K562 (cell line): ENCODE measurements at regions not wholly inside any gene's neighbourhood (a gene's known extent, or its start where the extent isn't known, plus 50 kb on each side); places are given as distances from the start of the nearest gene placed in this dataset.

Experiments used
- FOXM1 ChIP-seq, 2 experiments: fragments of 450-650 bp in 1 of 2; sonication (generic) in 1 of 2; formaldehyde crosslinking in 1 of 2; IDR thresholded peaks; 2 replicates each; pipeline versions ENCODE4 v1.6.1 to v1.9.0; 2017 to 2022; ENCODE audit warnings: low read depth in 2 of 2, mild to moderate bottlenecking in 2 of 2, missing genetic modification reagents in 1 of 2, moderate library complexity in 1 of 2
- ILF3 ChIP-seq: fragments of 450-650 bp; IDR thresholded peaks from 2 replicates; pipeline ENCODE4 v1.6.1; 2018; ENCODE audit warnings: antibody characterized with exemption, mild to moderate bottlenecking, moderate library complexity, borderline replicate concordance
- RBFOX2 ChIP-seq: fragments of 200-400 bp; formaldehyde crosslinking; IDR thresholded peaks from 2 replicates; pipeline ENCODE4 v1.6.1; 2017; ENCODE audit warnings: low read depth, mild to moderate bottlenecking, low read length, moderate library complexity
- ZNF696 ChIP-seq: fragments of 250-450 bp; sonication (Bioruptor Pico); conservative IDR thresholded peaks from 2 replicates; pipeline ENCODE4 v1.4.0; 2020; ENCODE audit warnings: mild to moderate bottlenecking, moderate library complexity
- ZNF785 ChIP-seq: fragments of 250-450 bp; sonication (Bioruptor Pico); IDR thresholded peaks from 2 replicates; pipeline ENCODE4 v1.4.0; 2020; ENCODE audit warnings: mild to moderate bottlenecking
- TF ChIP-seq, protein P1 (sequence below), 2 experiments: fragments of 450-650 bp; conservative IDR thresholded peaks; 2 replicates each; pipeline ENCODE4 v1.6.1; 2017; ENCODE audit warnings: mild to moderate bottlenecking in 2 of 2, moderate library complexity in 2 of 2
- TF ChIP-seq, protein P2 (sequence below): fragments of 450-650 bp; IDR thresholded peaks from 2 replicates; pipeline ENCODE4 v1.6.1; 2016; ENCODE audit warnings: low read depth
- TF ChIP-seq, protein P3 (sequence below), 2 experiments: fragments of 450-650 bp; IDR thresholded peaks; 2 replicates each; pipeline ENCODE4 v1.6.1; 2018; ENCODE audit warnings: mild to moderate bottlenecking in 2 of 2, low read depth in 1 of 2; ENCODE audit not compliant: partially characterized antibody in 2 of 2
- TF ChIP-seq, protein P4 (sequence below): sonication (generic); IDR thresholded peaks from 2 replicates; pipeline ENCODE4 v1.6.1; 2016

DNA sequence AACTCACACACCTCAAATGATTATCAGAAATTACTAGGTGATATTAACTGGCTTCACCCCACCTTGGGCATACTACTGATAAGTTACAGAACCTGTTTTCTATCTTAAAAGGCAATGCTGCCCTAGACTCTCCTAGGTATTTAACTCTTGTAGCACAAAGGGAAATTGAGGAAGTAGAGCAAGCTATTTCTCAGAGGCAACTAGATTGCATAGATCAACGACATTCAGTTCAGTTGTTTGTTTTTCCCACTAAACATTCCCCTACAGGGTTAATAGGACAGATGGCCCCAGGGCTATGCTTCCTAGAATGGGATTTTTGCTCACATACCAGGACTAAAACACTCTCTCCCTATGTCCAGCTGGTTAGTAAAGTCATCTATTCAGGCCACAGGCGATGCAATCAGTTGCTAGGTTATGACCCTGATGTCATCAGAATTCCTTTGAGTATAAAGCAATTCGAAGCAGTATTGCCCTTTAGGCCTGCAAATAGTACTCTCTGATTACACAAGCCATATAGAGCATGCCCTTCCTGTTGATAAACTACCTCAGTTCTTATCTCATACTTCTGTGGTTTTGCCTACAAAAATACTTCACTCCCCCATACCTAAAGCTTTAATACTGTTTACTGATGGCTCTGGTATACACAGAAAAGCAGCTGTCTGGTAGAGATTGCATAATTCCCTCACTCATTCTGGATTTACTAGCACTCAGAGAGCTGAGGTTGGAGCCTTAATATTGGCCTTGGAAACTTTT, 67.4 kb upstream of the ASCC3 start (continued):
- TF ChIP-seq FOXM1 (IDR thresholded peaks at IDR 0.05; ENCODE audit: low read depth) (no peak; the same call in 1 of the 2 replicates), FOXM1 (CRISPR knock-in tag; IDR thresholded peaks at IDR 0.05; ENCODE audit: low read depth) (no peak), ZNF785 (CRISPR knock-in tag) (no peak), ZNF696 (CRISPR knock-in tag) (no peak), RBFOX2 (no peak), ILF3 (no peak)
- TF ChIP-seq, protein P1, sequence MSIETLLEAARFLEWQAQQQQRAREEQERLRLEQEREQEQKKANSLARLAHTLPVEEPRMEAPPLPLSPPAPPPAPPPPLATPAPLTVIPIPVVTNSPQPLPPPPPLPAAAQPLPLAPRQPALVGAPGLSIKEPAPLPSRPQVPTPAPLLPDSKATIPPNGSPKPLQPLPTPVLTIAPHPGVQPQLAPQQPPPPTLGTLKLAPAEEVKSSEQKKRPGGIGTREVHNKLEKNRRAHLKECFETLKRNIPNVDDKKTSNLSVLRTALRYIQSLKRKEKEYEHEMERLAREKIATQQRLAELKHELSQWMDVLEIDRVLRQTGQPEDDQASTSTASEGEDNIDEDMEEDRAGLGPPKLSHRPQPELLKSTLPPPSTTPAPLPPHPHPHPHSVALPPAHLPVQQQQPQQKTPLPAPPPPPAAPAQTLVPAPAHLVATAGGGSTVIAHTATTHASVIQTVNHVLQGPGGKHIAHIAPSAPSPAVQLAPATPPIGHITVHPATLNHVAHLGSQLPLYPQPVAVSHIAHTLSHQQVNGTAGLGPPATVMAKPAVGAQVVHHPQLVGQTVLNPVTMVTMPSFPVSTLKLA (conservative IDR thresholded peaks at IDR 0.05): no peak
- TF ChIP-seq, protein P2, sequence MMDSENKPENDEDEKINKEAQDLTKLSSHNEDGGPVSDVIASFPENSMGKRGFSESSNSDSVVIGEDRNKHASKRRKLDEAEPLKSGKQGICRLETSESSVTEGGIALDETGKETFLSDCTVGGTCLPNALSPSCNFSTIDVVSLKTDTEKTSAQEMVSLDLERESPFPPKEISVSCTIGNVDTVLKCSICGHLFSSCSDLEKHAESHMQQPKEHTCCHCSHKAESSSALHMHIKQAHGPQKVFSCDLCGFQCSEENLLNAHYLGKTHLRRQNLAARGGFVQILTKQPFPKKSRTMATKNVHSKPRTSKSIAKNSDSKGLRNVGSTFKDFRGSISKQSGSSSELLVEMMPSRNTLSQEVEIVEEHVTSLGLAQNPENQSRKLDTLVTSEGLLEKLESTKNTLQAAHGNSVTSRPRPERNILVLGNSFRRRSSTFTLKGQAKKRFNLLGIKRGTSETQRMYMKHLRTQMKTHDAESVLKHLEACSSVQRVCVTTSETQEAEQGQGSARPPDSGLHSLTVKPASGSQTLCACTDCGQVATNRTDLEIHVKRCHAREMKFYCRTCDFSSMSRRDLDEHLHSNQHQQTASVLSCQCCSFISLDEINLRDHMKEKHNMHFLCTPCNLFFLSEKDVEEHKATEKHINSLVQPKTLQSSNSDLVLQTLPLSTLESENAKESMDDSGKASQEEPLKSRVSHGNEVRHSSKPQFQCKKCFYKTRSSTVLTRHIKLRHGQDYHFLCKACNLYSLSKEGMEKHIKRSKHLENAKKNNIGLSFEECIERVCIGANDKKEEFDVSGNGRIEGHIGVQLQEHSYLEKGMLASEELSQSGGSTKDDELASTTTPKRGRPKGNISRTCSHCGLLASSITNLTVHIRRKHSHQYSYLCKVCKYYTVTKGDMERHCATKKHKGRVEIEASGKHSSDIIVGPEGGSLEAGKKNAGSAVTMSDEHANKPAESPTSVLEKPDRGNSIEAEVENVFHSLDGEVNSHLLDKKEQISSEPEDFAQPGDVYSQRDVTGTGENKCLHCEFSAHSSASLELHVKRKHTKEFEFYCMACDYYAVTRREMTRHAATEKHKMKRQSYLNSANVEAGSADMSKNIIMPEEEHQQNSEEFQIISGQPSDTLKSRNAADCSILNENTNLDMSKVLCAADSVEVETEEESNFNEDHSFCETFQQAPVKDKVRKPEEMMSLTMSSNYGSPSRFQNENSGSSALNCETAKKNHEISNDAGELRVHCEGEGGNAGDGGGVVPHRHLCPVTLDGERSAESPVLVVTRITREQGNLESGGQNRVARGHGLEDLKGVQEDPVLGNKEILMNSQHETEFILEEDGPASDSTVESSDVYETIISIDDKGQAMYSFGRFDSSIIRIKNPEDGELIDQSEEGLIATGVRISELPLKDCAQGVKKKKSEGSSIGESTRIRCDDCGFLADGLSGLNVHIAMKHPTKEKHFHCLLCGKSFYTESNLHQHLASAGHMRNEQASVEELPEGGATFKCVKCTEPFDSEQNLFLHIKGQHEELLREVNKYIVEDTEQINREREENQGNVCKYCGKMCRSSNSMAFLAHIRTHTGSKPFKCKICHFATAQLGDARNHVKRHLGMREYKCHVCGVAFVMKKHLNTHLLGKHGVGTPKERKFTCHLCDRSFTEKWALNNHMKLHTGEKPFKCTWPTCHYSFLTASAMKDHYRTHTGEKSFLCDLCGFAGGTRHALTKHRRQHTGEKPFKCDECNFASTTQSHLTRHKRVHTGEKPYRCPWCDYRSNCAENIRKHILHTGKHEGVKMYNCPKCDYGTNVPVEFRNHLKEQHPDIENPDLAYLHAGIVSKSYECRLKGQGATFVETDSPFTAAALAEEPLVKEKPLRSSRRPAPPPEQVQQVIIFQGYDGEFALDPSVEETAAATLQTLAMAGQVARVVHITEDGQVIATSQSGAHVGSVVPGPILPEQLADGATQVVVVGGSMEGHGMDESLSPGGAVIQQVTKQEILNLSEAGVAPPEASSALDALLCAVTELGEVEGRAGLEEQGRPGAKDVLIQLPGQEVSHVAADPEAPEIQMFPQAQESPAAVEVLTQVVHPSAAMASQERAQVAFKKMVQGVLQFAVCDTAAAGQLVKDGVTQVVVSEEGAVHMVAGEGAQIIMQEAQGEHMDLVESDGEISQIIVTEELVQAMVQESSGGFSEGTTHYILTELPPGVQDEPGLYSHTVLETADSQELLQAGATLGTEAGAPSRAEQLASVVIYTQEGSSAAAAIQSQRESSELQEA: no peak
- TF ChIP-seq, protein P3, sequence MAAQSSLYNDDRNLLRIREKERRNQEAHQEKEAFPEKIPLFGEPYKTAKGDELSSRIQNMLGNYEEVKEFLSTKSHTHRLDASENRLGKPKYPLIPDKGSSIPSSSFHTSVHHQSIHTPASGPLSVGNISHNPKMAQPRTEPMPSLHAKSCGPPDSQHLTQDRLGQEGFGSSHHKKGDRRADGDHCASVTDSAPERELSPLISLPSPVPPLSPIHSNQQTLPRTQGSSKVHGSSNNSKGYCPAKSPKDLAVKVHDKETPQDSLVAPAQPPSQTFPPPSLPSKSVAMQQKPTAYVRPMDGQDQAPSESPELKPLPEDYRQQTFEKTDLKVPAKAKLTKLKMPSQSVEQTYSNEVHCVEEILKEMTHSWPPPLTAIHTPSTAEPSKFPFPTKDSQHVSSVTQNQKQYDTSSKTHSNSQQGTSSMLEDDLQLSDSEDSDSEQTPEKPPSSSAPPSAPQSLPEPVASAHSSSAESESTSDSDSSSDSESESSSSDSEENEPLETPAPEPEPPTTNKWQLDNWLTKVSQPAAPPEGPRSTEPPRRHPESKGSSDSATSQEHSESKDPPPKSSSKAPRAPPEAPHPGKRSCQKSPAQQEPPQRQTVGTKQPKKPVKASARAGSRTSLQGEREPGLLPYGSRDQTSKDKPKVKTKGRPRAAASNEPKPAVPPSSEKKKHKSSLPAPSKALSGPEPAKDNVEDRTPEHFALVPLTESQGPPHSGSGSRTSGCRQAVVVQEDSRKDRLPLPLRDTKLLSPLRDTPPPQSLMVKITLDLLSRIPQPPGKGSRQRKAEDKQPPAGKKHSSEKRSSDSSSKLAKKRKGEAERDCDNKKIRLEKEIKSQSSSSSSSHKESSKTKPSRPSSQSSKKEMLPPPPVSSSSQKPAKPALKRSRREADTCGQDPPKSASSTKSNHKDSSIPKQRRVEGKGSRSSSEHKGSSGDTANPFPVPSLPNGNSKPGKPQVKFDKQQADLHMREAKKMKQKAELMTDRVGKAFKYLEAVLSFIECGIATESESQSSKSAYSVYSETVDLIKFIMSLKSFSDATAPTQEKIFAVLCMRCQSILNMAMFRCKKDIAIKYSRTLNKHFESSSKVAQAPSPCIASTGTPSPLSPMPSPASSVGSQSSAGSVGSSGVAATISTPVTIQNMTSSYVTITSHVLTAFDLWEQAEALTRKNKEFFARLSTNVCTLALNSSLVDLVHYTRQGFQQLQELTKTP (IDR thresholded peaks at IDR 0.05; ENCODE audit: low read depth in 1 of 2, partially characterized antibody in 2 of 2): no peak
- TF ChIP-seq, protein P4, sequence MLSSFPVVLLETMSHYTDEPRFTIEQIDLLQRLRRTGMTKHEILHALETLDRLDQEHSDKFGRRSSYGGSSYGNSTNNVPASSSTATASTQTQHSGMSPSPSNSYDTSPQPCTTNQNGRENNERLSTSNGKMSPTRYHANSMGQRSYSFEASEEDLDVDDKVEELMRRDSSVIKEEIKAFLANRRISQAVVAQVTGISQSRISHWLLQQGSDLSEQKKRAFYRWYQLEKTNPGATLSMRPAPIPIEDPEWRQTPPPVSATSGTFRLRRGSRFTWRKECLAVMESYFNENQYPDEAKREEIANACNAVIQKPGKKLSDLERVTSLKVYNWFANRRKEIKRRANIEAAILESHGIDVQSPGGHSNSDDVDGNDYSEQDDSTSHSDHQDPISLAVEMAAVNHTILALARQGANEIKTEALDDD: no peak
